H1 (cell line): ENCODE measurements at regions not wholly inside any gene's neighbourhood (a gene's known extent, or its start where the extent isn't known, plus 50 kb on each side); places are given as distances from the start of the nearest gene placed in this dataset.

Source experiments
- CBX5 ChIP-seq: fragments of 300-800, 300-1000 bp; sonication (generic); IDR thresholded peaks from 2 replicates; pipeline ENCODE4 v1.7.1; 2016; ENCODE audit warnings: antibody characterized with exemption, low read length, low read depth
- CHD1 ChIP-seq: IDR thresholded peaks from 2 replicates; pipeline ENCODE4 v1.6.1; 2012; ENCODE audit warnings: low read depth, low read length, improper control_type of control experiment
- CREB1 ChIP-seq: IDR thresholded peaks from 2 replicates; pipeline ENCODE4 v1.6.1; 2012; ENCODE audit warnings: inconsistent platforms
- FOSL1 ChIP-seq: IDR thresholded peaks from 2 replicates; pipeline ENCODE4 v1.6.1; 2011; ENCODE audit warnings: mild to moderate bottlenecking, low read depth, low read length, moderate library complexity; ENCODE audit not compliant: insufficient read depth
- MAFK ChIP-seq: IDR thresholded peaks from 2 replicates; pipeline ENCODE4 v1.6.1; 2012; ENCODE audit warnings: low read depth, mild to moderate bottlenecking, improper control_type of control experiment, low read length
- SUZ12 ChIP-seq: fragments of 200-600 bp; sonication (generic); IDR thresholded peaks from 2 replicates; pipeline ENCODE4 v1.6.1; 2012; ENCODE audit warnings: mild to moderate bottlenecking, inconsistent platforms, low read length, moderate library complexity, mixed read lengths
- TF ChIP-seq, protein P1 (sequence below): fragments of 300-600 bp; sonication (generic); IDR thresholded peaks from 2 replicates; pipeline ENCODE4 v1.7.1; 2012; ENCODE audit warnings: low read length, moderate library complexity, mild to moderate bottlenecking, inconsistent platforms; ENCODE audit not compliant: insufficient replicate concordance

DNA sequence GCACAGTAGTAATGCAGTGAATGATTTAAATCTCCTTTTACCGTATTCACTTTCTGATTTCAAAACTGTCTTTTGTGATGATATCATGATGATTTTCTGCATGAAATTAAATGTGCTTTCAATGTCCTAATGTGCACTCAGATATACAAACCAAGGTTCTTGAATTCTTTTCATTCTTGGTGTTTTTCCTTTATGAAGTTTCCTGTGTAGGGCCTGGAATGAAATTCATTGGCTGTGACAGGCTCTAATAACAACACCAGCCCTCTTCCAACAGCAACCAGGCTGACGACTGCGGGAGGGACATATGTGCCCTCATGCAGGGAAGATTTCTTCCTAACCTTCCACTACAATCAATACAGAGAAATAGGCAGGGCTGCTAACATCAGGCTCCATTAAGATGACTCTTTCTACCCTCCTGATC, 1052.0 kb downstream of the DIAPH3 start (continued):
- TF ChIP-seq, protein P1, sequence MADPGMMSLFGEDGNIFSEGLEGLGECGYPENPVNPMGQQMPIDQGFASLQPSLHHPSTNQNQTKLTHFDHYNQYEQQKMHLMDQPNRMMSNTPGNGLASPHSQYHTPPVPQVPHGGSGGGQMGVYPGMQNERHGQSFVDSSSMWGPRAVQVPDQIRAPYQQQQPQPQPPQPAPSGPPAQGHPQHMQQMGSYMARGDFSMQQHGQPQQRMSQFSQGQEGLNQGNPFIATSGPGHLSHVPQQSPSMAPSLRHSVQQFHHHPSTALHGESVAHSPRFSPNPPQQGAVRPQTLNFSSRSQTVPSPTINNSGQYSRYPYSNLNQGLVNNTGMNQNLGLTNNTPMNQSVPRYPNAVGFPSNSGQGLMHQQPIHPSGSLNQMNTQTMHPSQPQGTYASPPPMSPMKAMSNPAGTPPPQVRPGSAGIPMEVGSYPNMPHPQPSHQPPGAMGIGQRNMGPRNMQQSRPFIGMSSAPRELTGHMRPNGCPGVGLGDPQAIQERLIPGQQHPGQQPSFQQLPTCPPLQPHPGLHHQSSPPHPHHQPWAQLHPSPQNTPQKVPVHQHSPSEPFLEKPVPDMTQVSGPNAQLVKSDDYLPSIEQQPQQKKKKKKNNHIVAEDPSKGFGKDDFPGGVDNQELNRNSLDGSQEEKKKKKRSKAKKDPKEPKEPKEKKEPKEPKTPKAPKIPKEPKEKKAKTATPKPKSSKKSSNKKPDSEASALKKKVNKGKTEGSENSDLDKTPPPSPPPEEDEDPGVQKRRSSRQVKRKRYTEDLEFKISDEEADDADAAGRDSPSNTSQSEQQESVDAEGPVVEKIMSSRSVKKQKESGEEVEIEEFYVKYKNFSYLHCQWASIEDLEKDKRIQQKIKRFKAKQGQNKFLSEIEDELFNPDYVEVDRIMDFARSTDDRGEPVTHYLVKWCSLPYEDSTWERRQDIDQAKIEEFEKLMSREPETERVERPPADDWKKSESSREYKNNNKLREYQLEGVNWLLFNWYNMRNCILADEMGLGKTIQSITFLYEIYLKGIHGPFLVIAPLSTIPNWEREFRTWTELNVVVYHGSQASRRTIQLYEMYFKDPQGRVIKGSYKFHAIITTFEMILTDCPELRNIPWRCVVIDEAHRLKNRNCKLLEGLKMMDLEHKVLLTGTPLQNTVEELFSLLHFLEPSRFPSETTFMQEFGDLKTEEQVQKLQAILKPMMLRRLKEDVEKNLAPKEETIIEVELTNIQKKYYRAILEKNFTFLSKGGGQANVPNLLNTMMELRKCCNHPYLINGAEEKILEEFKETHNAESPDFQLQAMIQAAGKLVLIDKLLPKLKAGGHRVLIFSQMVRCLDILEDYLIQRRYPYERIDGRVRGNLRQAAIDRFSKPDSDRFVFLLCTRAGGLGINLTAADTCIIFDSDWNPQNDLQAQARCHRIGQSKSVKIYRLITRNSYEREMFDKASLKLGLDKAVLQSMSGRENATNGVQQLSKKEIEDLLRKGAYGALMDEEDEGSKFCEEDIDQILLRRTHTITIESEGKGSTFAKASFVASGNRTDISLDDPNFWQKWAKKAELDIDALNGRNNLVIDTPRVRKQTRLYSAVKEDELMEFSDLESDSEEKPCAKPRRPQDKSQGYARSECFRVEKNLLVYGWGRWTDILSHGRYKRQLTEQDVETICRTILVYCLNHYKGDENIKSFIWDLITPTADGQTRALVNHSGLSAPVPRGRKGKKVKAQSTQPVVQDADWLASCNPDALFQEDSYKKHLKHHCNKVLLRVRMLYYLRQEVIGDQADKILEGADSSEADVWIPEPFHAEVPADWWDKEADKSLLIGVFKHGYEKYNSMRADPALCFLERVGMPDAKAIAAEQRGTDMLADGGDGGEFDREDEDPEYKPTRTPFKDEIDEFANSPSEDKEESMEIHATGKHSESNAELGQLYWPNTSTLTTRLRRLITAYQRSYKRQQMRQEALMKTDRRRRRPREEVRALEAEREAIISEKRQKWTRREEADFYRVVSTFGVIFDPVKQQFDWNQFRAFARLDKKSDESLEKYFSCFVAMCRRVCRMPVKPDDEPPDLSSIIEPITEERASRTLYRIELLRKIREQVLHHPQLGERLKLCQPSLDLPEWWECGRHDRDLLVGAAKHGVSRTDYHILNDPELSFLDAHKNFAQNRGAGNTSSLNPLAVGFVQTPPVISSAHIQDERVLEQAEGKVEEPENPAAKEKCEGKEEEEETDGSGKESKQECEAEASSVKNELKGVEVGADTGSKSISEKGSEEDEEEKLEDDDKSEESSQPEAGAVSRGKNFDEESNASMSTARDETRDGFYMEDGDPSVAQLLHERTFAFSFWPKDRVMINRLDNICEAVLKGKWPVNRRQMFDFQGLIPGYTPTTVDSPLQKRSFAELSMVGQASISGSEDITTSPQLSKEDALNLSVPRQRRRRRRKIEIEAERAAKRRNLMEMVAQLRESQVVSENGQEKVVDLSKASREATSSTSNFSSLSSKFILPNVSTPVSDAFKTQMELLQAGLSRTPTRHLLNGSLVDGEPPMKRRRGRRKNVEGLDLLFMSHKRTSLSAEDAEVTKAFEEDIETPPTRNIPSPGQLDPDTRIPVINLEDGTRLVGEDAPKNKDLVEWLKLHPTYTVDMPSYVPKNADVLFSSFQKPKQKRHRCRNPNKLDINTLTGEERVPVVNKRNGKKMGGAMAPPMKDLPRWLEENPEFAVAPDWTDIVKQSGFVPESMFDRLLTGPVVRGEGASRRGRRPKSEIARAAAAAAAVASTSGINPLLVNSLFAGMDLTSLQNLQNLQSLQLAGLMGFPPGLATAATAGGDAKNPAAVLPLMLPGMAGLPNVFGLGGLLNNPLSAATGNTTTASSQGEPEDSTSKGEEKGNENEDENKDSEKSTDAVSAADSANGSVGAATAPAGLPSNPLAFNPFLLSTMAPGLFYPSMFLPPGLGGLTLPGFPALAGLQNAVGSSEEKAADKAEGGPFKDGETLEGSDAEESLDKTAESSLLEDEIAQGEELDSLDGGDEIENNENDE = no peak
- no peak for TF ChIP-seq SUZ12
- TF ChIP-seq CBX5 = no peak
- TF ChIP-seq CHD1 = no peak
- TF ChIP-seq FOSL1 = no peak
- no peak for TF ChIP-seq CREB1
- no peak for TF ChIP-seq MAFK
